ENCODE measurements at regions not wholly inside any gene's neighbourhood (a gene's known extent, or its start where the extent isn't known, plus 50 kb on each side); places are given as distances from the start of the nearest gene placed in this dataset.

DNA sequence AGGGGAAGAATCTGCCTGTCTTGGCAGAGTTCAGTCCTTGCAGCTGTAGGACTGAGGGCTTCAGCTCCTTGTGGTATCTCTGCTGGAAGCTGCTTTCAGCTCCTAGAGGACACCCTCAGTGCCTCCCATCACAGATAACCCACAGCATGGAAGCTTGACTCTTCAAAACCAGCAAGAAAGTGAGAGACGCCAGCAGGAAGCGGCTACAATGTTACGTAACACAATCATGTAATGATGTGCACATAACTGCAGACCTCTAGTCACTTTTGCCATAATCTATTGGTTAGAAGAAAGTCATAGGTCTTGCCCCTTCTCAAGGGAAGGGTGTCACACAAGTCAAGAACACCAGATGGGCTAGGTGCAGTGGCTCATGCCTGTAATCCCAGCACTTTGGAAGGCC, 69.1 kb upstream of the AFF3 start:
- no peak for TF ChIP-seq EZH2 (IDR thresholded peaks at IDR 0.05; ENCODE audit: insufficient read depth, low read length)
- TF ChIP-seq, protein P1, sequence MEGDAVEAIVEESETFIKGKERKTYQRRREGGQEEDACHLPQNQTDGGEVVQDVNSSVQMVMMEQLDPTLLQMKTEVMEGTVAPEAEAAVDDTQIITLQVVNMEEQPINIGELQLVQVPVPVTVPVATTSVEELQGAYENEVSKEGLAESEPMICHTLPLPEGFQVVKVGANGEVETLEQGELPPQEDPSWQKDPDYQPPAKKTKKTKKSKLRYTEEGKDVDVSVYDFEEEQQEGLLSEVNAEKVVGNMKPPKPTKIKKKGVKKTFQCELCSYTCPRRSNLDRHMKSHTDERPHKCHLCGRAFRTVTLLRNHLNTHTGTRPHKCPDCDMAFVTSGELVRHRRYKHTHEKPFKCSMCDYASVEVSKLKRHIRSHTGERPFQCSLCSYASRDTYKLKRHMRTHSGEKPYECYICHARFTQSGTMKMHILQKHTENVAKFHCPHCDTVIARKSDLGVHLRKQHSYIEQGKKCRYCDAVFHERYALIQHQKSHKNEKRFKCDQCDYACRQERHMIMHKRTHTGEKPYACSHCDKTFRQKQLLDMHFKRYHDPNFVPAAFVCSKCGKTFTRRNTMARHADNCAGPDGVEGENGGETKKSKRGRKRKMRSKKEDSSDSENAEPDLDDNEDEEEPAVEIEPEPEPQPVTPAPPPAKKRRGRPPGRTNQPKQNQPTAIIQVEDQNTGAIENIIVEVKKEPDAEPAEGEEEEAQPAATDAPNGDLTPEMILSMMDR (IDR thresholded peaks at IDR 0.05; ENCODE audit: insufficient read depth, low read depth, low read length), result no peak

Data from astrocyte (in vitro differentiated cells and primary cell).